Left ventricle myocardium inferior (tissue), 1 donor: ENCODE measurements at regions not wholly inside any gene's neighbourhood (a gene's known extent, or its start where the extent isn't known, plus 50 kb on each side); places are given as distances from the start of the nearest gene placed in this dataset.

Experiments
- DNase-seq: peaks from one replicate; pipeline ENCODE4 v3.0.0-alpha.2; 2020
- H3K27ac ChIP-seq: fragments of 200-600 bp; replicated peaks from 2 replicates; pipeline ENCODE4 v1.8.0; 2021
- H3K27me3 ChIP-seq: fragments of 200-600 bp; 2 replicates; pipeline ENCODE4 v1.8.0; 2021; ENCODE audit warnings: low read depth
- H3K36me3 ChIP-seq: fragments of 200-600 bp; 2 replicates; pipeline ENCODE4 v1.8.0; 2021
- H3K4me1 ChIP-seq: fragments of 200-600 bp; 2 replicates; pipeline ENCODE4 v1.8.0; 2021
- H3K4me3 ChIP-seq: fragments of 200-600 bp; 2 replicates; pipeline ENCODE4 v1.8.0; 2021; ENCODE audit warnings: mild to moderate bottlenecking, moderate library complexity
- H3K9me3 ChIP-seq: fragments of 200-600 bp; replicated peaks from 2 replicates; pipeline ENCODE4 v1.8.0; 2021
- intact Hi-C: fragments of 100-400 bp; cut with micrococcal nuclease; formaldehyde crosslinking; loops from one replicate; pipeline ENCODE4 v1.11.0; 2022
- TF ChIP-seq, protein P1 (sequence below): fragments of 200-600 bp; IDR thresholded peaks from 2 replicates; pipeline ENCODE4 v1.8.0; 2021; ENCODE audit warnings: antibody characterized with exemption, mild to moderate bottlenecking, borderline replicate concordance
- donor health status: DM: no; HTN: yes; CAD: no; lungs with severe emphysema.

GRCh38 chr13:62094932-62095331 lies 679.3 kb upstream of the PCDH20 start:
- TF ChIP-seq, protein P1, sequence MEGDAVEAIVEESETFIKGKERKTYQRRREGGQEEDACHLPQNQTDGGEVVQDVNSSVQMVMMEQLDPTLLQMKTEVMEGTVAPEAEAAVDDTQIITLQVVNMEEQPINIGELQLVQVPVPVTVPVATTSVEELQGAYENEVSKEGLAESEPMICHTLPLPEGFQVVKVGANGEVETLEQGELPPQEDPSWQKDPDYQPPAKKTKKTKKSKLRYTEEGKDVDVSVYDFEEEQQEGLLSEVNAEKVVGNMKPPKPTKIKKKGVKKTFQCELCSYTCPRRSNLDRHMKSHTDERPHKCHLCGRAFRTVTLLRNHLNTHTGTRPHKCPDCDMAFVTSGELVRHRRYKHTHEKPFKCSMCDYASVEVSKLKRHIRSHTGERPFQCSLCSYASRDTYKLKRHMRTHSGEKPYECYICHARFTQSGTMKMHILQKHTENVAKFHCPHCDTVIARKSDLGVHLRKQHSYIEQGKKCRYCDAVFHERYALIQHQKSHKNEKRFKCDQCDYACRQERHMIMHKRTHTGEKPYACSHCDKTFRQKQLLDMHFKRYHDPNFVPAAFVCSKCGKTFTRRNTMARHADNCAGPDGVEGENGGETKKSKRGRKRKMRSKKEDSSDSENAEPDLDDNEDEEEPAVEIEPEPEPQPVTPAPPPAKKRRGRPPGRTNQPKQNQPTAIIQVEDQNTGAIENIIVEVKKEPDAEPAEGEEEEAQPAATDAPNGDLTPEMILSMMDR = no peak
- intact Hi-C loops = no loop called here
- H3K4me1 ChIP-seq = no peaks in the 10 kb centered on the region

GRCh38 chr13:62093984-62094780 lies 678.5 kb upstream of the PCDH20 start:
- intact Hi-C loops = no loop called here
- TF ChIP-seq, protein P1 = no peak
- Histone ChIP-seq H3K4me1 (no peaks in the 10 kb centered on the region), H3K27me3 (no peaks in the 10 kb centered on the region), H3K4me3 (no peak overlapping the region), H3K9me3 (peaks cover 10% of the 10 kb centered on the region), H3K27ac (no peak overlapping the region), H3K36me3 (no peaks in the 10 kb centered on the region)
- DNase-seq = no peak

More at GRCh38 chr13:62094932-62095331, 679.3 kb upstream of the PCDH20 start:
- H3K4me3 ChIP-seq = no peak overlapping the region
- no peak overlapping the region for H3K27ac ChIP-seq
- DNase-seq = no peak
- peaks cover 10% of the 10 kb centered on the region for H3K9me3 ChIP-seq
- no peaks in the 10 kb centered on the region for H3K27me3 ChIP-seq
- H3K36me3 ChIP-seq = no peaks in the 10 kb centered on the region

- Histone ChIP-seq H3K4me1 (no peaks in the 10 kb centered on the region), H3K27ac (no peak overlapping the region), H3K36me3 (no peaks in the 10 kb centered on the region), H3K4me3 (no peak overlapping the region), H3K9me3 (peaks cover 10% of the 10 kb centered on the region), H3K27me3 (no peaks in the 10 kb centered on the region)
- TF ChIP-seq, protein P1 = no peak
- DNase-seq = no peak
- intact Hi-C loops = no loop called here
These were observed 677.3 kb upstream of the PCDH20 start for GRCh38 chr13:62092949-62093348.

- H3K4me3 ChIP-seq = no peak overlapping the region
- no peaks in the 10 kb centered on the region for H3K36me3 ChIP-seq
- peaks cover 10% of the 10 kb centered on the region for H3K9me3 ChIP-seq
- intact Hi-C loops = no loop called here
- DNase-seq = no peak
- no peak overlapping the region for H3K27ac ChIP-seq
- TF ChIP-seq, protein P1 = no peak
- no peaks in the 10 kb centered on the region for H3K27me3 ChIP-seq
- no peaks in the 10 kb centered on the region for H3K4me1 ChIP-seq
These were observed 676.9 kb upstream of the PCDH20 start for GRCh38 chr13:62092536-62092935.

DNA sequence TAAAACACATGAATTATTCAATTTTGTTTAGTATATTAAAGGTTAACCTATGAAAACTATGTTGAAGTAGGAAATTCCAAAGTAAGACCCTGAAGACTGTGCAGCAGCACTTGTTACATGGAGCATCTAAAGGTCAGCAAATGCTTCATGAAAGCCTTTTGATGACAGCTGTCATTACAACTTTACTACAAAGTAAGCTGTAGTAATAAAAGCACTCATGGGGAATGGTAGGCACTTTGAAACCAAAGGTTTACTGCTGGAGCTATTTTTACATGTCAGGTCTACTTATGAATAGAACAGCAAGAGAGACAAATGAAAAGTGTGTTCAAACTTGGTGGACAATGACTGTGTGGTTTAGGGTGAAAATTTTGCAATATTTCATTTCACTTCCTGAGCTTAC lies 672.5 kb upstream of the PCDH20 start:
- TF ChIP-seq, protein P1 = no peak
- Histone ChIP-seq H3K9me3 (peaks cover 6% of the 10 kb centered on the region), H3K36me3 (no peaks in the 10 kb centered on the region), H3K4me3 (no peak overlapping the region), H3K4me1 (no peaks in the 10 kb centered on the region), H3K27ac (no peak overlapping the region), H3K27me3 (no peaks in the 10 kb centered on the region)
- DNase-seq = no peak
- intact Hi-C loops = no loop called here
